IMR-90 (cell line): ENCODE measurements at regions not wholly inside any gene's neighbourhood (a gene's known extent, or its start where the extent isn't known, plus 50 kb on each side); places are given as distances from the start of the nearest gene placed in this dataset.

ENCODE experiments used
- ATAC-seq: fragments of 200-7000 bp; cut with Tn5 transposase; 2 replicates; pipeline ENCODE4 v1.9.1; 2020; ENCODE audit warnings: low read depth, mild to moderate bottlenecking, moderate library complexity
- BruUV-seq: library from RNA; stranded (reverse); fragments of 400-500 nt; replicated peaks from 2 replicates; lab custom pipeline; 2021; lab: Mats Ljungman, UMichigan
- CTCF ChIA-PET: fragments of 300-600 bp; formaldehyde crosslinking; extraction: SDS; loops from one replicate; lab custom pipeline; 2021; ENCODE audit warnings: antibody characterized with exemption; lab: Yijun Ruan, JAX
- POLR2A ChIA-PET: fragments of 300-600 bp; sonication (Branson Sonifier 250); formaldehyde crosslinking; loops from one replicate; lab custom pipeline; 2022; ENCODE audit warnings: antibody characterized with exemption; ENCODE audit not compliant: unreplicated experiment; lab: Charles Lee
- DNase-seq: peaks from one replicate; pipeline ENCODE4 v3.0.0; 2013
- H2AFZ ChIP-seq: replicated peaks from 2 replicates; pipeline ENCODE3; 2013; ENCODE audit warnings: low read length, mild to moderate bottlenecking; ENCODE audit not compliant: poor library complexity
- H2AK5ac ChIP-seq: 2 replicates; pipeline ENCODE4 v1.6.1; 2013; ENCODE audit warnings: low read depth, low read length, inconsistent platforms
- H2AK9ac ChIP-seq: replicated peaks from 2 replicates; pipeline ENCODE3; 2013; ENCODE audit warnings: mild to moderate bottlenecking, low read depth, low read length, moderate library complexity; ENCODE audit not compliant: poor library complexity
- H2BK120ac ChIP-seq: 2 replicates; pipeline ENCODE4 v1.6.1; 2013; ENCODE audit warnings: low read depth, low read length, inconsistent platforms
- H2BK15ac ChIP-seq: 3 replicates; pipeline ENCODE4 v1.6.1; 2013; ENCODE audit warnings: low read depth, low read length, inconsistent platforms
- H2BK20ac ChIP-seq: 2 replicates; pipeline ENCODE4 v1.6.1; 2013; ENCODE audit warnings: low read depth, mild to moderate bottlenecking, inconsistent platforms, low read length, moderate library complexity
- H2BK5ac ChIP-seq: 2 replicates; pipeline ENCODE4 v1.6.1; 2013; ENCODE audit warnings: mild to moderate bottlenecking, low read depth, low read length, inconsistent platforms; ENCODE audit not compliant: poor library complexity, severe bottlenecking
- H3K14ac ChIP-seq: replicated peaks from 2 replicates; pipeline ENCODE4 v1.6.1; 2013; ENCODE audit warnings: low read depth, low read length, inconsistent platforms
- H3K18ac ChIP-seq: 2 replicates; pipeline ENCODE4 v1.6.1; 2013; ENCODE audit warnings: low read depth, low read length, control low read depth
- H3K23ac ChIP-seq: 2 replicates; pipeline ENCODE4 v1.6.1; 2013; ENCODE audit warnings: low read depth, low read length, inconsistent platforms
- H3K27ac ChIP-seq: 2 replicates; pipeline ENCODE4 v1.5.1; 2013; ENCODE audit warnings: mild to moderate bottlenecking, control low read depth, low read length; ENCODE audit not compliant: insufficient read depth
- H3K27me3 ChIP-seq: 2 replicates; pipeline ENCODE4 v1.6.1; 2013; ENCODE audit warnings: low read length; ENCODE audit not compliant: control insufficient read depth, insufficient read depth
- H3K36me3 ChIP-seq: 2 replicates; pipeline ENCODE4 v1.6.1; 2013; ENCODE audit warnings: low read length, mixed read lengths; ENCODE audit not compliant: control insufficient read depth, insufficient read depth
- H3K4ac ChIP-seq: 2 replicates; pipeline ENCODE4 v1.6.1; 2013; ENCODE audit warnings: low read depth, low read length, inconsistent platforms
- H3K4me1 ChIP-seq: 2 replicates; pipeline ENCODE4 v1.6.1; 2013; ENCODE audit warnings: low read length, mixed read lengths; ENCODE audit not compliant: control insufficient read depth, insufficient read depth
- H3K4me2 ChIP-seq: 2 replicates; pipeline ENCODE4 v1.6.1; 2013; ENCODE audit warnings: low read depth, mild to moderate bottlenecking, control low read depth, low read length, moderate library complexity
- H3K4me3 ChIP-seq: 2 replicates; pipeline ENCODE4 v1.5.1; 2013; ENCODE audit warnings: low read depth, mild to moderate bottlenecking, control low read depth, low read length, moderate library complexity; ENCODE audit not compliant: insufficient read depth
- H3K56ac ChIP-seq: 2 replicates; pipeline ENCODE4 v1.6.1; 2013; ENCODE audit warnings: low read length, inconsistent platforms; ENCODE audit not compliant: insufficient read depth; ENCODE audit errors: extremely low read depth
- H3K79me1 ChIP-seq, 2 experiments: 2 replicates each; pipeline ENCODE4 v1.6.1; 2013; ENCODE audit warnings: low read length in 2 of 2, inconsistent platforms in 1 of 2, low read depth in 1 of 2
- H3K9ac ChIP-seq: 2 replicates; pipeline ENCODE4 v1.6.1; 2013; ENCODE audit warnings: low read depth, low read length, control low read depth
- H3K9me1 ChIP-seq: 2 replicates; pipeline ENCODE4 v1.6.1; 2013; ENCODE audit warnings: low read length, inconsistent platforms; ENCODE audit not compliant: insufficient read depth
- H3K9me3 ChIP-seq: 2 replicates; pipeline ENCODE4 v1.6.1; 2013; ENCODE audit warnings: low read length; ENCODE audit not compliant: control insufficient read depth, insufficient read depth
- H4K20me1 ChIP-seq: 2 replicates; pipeline ENCODE4 v1.6.1; 2013; ENCODE audit warnings: low read length, inconsistent platforms; ENCODE audit not compliant: insufficient read depth
- H4K5ac ChIP-seq: 2 replicates; pipeline ENCODE4 v1.6.1; 2013; ENCODE audit warnings: mild to moderate bottlenecking, low read depth, low read length, control low read depth
- H4K8ac ChIP-seq, 2 experiments: 2 replicates each; pipeline ENCODE4 v1.6.1; 2013; ENCODE audit warnings: low read depth in 2 of 2, low read length in 2 of 2, control low read depth in 1 of 2, inconsistent platforms in 1 of 2
- H4K91ac ChIP-seq: 2 replicates; pipeline ENCODE4 v1.6.1; 2013; ENCODE audit warnings: low read depth, low read length, inconsistent platforms; ENCODE audit not compliant: insufficient read depth
- CHD1 ChIP-seq: IDR thresholded peaks from 2 replicates; pipeline ENCODE4 v1.6.1; 2012; ENCODE audit warnings: low read depth, low read length, improper control_type of control experiment
- FOS ChIP-seq: fragments of 150-350 bp; IDR thresholded peaks from 2 replicates; pipeline ENCODE4 v1.6.1; 2016; ENCODE audit warnings: low read depth, low read length
- MAFK ChIP-seq: IDR thresholded peaks from 2 replicates; pipeline ENCODE4 v1.6.1; 2012; ENCODE audit warnings: low read depth, low read length, improper control_type of control experiment
- MAZ ChIP-seq: IDR thresholded peaks from 2 replicates; pipeline ENCODE4 v1.6.1; 2012; ENCODE audit warnings: low read depth, mild to moderate bottlenecking, low read length, improper control_type of control experiment, moderate library complexity, borderline replicate concordance
- WGBS, 2 experiments: methylation state at CpG; one replicate each; pipeline versions ENCODE4 v1.1.5 to v1.1.7; 2013; ENCODE audit warnings: missing lambda C conversion rate in 2 of 2; ENCODE audit not compliant: insufficient read length in 1 of 2; ENCODE audit errors: extremely low coverage in 2 of 2; 5-methylcytosine and 5-hydroxymethylcytosine counted together
- dilution Hi-C: fragments of 300-500 bp; cut with HindIII; formaldehyde crosslinking; loops from one replicate; pipeline ENCODE4 v1.14.3; 2018; ENCODE audit warnings: low sequenced_read_pairs; ENCODE audit not compliant: unreplicated experiment
- in situ Hi-C: fragments of 300-500 bp; cut with MboI; formaldehyde crosslinking; loops from 3 replicates; pipeline ENCODE4 v1.14.3; 2019; ENCODE audit warnings: low sequenced_read_pairs, inconsistent platforms, mixed read lengths
- intact Hi-C: fragments of 100-400 bp; cut with micrococcal nuclease; formaldehyde crosslinking; loops from 2 replicates; pipeline ENCODE4 v1.10.0; 2022
- TF ChIP-seq, protein P1 (sequence below): conservative IDR thresholded peaks from 2 replicates; pipeline ENCODE4 v1.5.1; 2012; ENCODE audit warnings: mild to moderate bottlenecking, low read depth, low read length, improper control_type of control experiment

GRCh38 chr12:34108967-34109366 lies 86.7 kb downstream of the ALG10 start:
- no peak for ATAC-seq
- 85% methylated on average over 2 of the region's 5 CpGs; no CpG with 5 or more reads in 1 of the 2 experiments for WGBS, 2 experiments
- no peak overlapping the region for H4K8ac ChIP-seq
- no TSS peak for BruUV-seq
- H3K4me2 ChIP-seq: no peak overlapping the region
- H2AK5ac ChIP-seq: no peak overlapping the region
- H3K9me1 ChIP-seq: no peaks in the 10 kb centered on the region
- no peak overlapping the region for H3K9ac ChIP-seq
- H2BK120ac ChIP-seq: no peak overlapping the region
- H4K91ac ChIP-seq: no peak overlapping the region
- no peaks in the 10 kb centered on the region for H3K36me3 ChIP-seq
- no peak for TF ChIP-seq MAZ
- TF ChIP-seq MAFK: no peak
- TF ChIP-seq, protein P1, sequence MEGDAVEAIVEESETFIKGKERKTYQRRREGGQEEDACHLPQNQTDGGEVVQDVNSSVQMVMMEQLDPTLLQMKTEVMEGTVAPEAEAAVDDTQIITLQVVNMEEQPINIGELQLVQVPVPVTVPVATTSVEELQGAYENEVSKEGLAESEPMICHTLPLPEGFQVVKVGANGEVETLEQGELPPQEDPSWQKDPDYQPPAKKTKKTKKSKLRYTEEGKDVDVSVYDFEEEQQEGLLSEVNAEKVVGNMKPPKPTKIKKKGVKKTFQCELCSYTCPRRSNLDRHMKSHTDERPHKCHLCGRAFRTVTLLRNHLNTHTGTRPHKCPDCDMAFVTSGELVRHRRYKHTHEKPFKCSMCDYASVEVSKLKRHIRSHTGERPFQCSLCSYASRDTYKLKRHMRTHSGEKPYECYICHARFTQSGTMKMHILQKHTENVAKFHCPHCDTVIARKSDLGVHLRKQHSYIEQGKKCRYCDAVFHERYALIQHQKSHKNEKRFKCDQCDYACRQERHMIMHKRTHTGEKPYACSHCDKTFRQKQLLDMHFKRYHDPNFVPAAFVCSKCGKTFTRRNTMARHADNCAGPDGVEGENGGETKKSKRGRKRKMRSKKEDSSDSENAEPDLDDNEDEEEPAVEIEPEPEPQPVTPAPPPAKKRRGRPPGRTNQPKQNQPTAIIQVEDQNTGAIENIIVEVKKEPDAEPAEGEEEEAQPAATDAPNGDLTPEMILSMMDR: no peak
- TF ChIP-seq FOS: no peak
- no peak for TF ChIP-seq CHD1
- no peak overlapping the region for H3K4me3 ChIP-seq
- no peaks in the 10 kb centered on the region for H3K79me1 ChIP-seq
- dilution Hi-C loops (no loop called here), intact Hi-C loops (no loop called here), in situ Hi-C loops (no loop called here)
- peaks cover 20% of the 10 kb centered on the region for H3K9me3 ChIP-seq
- H3K23ac ChIP-seq: no peak overlapping the region
- no peak overlapping the region for H3K27ac ChIP-seq
- POLR2A ChIA-PET: no interaction called here
- H3K18ac ChIP-seq: no peak overlapping the region
- no peak for DNase-seq
- no peaks in the 10 kb centered on the region for H3K4me1 ChIP-seq
- no peak overlapping the region for H4K5ac ChIP-seq
- CTCF ChIA-PET: no interaction called here
- H2BK5ac ChIP-seq: no peak overlapping the region
- no peaks in the 10 kb centered on the region for H3K27me3 ChIP-seq
- H2AFZ ChIP-seq: no peak overlapping the region
- no peak overlapping the region for H2BK20ac ChIP-seq
- H2AK9ac ChIP-seq: no peak overlapping the region
- H2BK15ac ChIP-seq: no peak overlapping the region
- H3K14ac ChIP-seq: no peak overlapping the region
- no peak overlapping the region for H3K56ac ChIP-seq
- H4K20me1 ChIP-seq: no peaks in the 10 kb centered on the region
- no peak overlapping the region for H3K4ac ChIP-seq
